GM21576 (cell line): ENCODE measurements at regions not wholly inside any gene's neighbourhood (a gene's known extent, or its start where the extent isn't known, plus 50 kb on each side); places are given as distances from the start of the nearest gene placed in this dataset.
"Not testable (repeated sequence)": the region's sequence is repeated elsewhere in the genome, so short reads cannot be mapped to it uniquely, and the experiment has no call there.

Source experiments
- ATAC-seq: cut with Tn5 transposase; IDR thresholded peaks from one replicate; pipeline ENCODE4 v1.9.1; 2021; ENCODE audit warnings: mild to moderate bottlenecking, moderate library complexity; ENCODE audit not compliant: unreplicated experiment

DNA sequence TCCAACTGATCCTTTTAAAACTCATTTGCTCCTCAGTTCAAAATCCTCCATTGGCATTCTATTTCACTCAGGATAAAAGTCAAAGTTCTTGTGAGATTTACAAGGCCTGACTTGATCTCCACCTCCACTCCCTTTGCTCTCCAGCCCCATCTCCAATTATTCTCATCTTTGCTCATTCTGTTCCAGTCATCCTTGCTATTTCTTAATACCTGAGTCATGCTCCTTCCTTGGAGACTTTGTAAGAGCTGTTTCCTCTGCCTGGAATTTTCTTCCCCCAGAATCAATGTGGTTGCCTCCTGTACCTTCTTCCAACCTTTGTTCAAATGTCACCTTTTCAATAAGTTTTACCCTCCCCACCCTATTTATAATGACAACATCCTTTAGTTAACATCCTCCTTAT, 373.5 kb downstream of the HTR1B start:
- no peak for ATAC-seq

DNA sequence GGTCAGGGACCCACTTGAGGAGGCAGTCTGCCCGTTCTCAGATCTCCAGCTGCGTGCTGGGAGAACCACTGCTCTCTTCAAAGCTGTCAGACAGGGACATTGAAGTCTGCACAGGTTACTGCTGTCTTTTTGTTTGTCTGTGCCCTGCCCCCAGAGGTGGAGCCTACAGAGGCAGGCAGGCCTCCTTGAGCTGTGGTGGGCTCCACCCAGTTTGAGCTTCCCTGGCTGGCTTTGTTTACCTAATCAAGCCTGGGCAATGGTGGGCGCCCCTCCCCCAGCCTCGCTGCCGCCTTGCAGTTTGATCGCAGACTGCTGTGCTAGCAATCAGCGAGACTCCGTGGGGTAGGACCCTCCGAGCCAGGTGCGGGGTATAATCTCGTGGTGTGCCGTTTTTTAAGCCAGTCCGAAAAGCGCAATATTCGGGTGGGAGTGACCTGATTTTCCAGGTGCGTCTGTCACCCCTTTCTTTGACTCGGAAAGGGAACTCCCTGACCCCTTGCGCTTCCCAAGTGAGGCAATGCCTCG, 375.4 kb downstream of the HTR1B start:
- ATAC-seq, result not testable (repeated sequence)

GRCh38 chr6:77074037-77074713, 389.1 kb downstream of the HTR1B start:
- no peak for ATAC-seq

DNA sequence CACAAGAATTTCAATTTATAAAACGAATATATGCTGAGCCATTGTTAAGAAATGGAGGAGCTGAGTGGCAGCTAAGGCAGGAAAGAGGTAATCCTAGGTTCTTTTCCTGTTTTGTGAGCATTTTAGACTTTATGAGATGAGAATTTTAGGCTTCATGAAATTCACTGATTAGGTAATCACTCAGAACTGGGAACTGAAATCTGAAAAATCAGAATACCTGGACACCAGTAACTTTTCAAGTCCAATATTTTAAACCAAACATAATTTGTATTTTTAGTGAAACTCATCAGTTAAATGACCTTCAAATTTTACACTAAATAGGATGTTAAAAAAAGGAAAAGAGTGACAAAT, 389.9 kb downstream of the HTR1B start:
- ATAC-seq, result no peak

DNA sequence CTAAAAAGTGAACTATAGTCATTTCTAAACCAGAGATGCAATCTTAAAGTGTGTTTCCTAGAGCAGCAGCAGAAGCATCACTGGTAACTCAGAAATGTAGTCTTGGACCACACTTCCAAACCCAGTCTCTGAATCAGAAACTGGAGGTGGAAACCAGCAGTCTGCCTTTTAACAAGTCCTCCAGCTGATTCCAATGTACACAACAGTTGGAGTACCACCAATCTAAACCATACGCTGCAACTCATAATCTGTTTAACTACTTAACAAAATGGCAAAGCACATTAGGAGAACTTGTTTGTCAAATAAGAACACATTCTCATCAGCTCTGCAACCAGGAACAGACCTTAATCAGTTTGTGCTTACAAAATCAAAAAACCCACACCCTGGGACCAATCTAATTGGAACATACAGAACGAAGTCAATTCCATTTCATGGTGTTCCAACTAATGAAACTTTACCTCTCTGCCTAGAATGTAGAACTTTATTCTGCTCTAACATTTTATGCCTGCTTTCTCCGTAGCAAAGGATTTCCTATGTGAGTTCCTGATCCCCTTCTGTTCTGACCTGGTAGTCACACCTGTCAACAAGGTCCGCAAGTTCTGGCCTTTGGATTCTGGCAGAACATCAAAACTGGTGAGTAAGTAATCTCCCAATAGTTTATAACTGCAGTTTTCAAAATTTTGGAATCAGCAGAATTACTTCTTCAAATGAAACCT, 390.4 kb downstream of the HTR1B start:
- ATAC-seq, result no peak

GRCh38 chr6:77063494-77063893, 399.8 kb downstream of the HTR1B start:
- ATAC-seq, result no peak

- no peak for ATAC-seq
These were observed 407.6 kb downstream of the HTR1B start for GRCh38 chr6:77055711-77056110.

DNA sequence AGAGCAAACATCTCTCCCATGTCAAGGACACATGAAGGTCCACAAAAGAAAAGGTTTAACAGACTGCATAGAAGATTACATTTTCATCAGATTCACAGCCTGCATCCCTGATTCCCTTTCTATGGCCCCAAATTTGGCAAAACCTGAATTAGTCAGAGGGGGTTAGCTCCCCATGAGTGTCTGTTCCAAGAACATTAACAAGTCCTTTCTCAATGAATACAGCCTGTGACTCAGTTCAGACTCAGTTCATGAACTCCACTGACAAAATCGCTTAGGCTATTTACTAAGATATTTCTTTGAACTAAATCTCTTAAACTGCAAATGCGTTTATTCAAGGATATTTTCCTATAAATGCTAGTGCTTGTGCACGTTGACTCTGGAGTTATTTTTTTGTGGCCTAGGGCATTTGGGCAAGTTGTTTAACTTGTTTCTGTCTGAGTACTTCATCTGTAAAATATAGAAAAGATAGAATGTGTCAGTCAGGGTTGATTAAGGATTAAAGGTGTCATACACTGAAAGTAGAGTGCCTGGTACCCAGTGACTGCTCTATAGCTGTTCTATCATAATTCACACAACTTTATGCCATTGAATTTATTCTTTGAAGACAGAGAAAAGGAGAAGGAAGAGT, 422.6 kb downstream of the HTR1B start:
- no peak for ATAC-seq

DNA sequence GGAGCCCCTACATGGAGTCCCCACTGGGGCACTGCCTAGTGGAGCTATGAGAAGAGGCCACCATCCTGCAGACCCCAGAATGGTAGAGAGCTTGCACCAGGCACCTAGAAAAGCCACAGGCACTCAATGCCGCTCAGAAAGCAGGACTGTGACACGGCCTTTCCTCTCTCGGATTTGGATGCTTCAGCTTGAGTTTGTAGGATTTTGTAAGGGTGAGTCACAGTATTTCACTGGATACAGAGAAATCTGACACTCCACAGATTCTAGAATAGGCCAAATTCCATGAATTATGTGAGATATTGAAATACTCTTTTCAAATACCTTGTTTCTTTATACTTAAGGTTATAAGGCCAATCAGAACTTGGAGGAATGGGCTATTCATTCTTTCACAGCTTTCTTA, 424.5 kb downstream of the HTR1B start:
- ATAC-seq, result no peak

DNA sequence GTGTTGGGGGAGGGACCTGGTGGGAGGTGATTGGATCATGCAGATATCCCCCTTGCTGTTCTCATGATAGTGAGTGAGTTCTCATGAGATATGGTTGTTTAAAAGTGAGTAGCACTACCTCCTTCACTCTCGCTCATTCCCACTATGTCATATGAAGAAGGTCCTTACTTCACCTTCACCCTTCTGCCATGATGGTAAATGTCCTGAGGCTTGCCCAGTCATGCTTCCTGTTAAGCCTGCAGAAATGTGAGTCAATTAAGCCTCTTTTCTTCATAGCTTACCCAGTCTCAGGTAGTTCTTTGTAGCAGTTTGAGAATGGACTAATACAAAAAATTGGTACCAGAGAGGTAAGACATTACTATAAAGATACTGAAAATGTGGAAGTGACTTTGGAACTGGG, 425.9 kb downstream of the HTR1B start:
- ATAC-seq, result no peak

DNA sequence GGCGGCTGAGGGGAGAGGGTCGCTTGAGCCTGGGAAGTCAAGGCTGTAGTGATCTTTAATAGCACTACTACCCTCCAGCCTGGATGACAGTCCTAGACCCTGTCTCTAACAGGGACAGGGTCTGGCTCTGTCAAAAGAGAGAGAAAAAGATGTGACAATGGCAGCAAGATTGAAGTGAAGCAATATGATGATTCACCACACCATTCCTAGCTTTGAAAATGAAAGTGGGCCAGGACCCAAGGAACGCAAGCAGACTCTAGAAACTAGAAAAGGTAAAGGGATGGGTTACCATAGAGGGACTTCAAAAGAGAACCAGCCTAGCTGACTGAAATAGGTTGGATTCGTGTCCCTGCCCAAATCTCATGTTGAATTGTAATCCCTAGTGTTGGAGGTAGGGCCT, 426.9 kb downstream of the HTR1B start:
- no peak for ATAC-seq

- no peak for ATAC-seq
These were observed 429.1 kb downstream of the HTR1B start for GRCh38 chr6:77034161-77034560.

- ATAC-seq, result no peak
These were observed 432.2 kb downstream of the HTR1B start for GRCh38 chr6:77030929-77031674.

GRCh38 chr6:77026341-77026740, 436.9 kb downstream of the HTR1B start:
- ATAC-seq, result no peak

DNA sequence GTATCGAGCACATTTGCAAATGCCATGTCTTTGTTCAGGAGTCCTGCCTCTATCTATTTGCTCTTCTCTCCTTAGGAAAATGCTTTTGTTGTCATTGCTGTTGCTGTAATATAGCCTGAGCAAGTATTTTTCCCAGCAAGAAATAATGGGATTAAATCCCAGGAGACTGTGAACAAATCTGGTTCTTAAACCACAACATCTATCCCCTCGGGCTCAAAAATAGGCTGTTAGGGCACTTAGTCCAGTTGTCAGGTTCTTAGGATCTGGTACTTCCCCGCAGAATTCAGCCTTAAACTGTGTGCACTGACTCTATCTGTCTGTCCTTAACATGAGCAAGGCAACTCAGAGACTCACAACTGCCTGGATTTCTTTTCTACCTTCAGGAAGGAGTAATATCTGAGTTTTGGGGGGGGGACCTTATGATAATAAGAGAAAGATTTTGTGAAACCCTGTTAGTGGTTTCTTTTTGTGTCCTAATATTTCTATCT, 437.5 kb downstream of the HTR1B start:
- no peak for ATAC-seq

DNA sequence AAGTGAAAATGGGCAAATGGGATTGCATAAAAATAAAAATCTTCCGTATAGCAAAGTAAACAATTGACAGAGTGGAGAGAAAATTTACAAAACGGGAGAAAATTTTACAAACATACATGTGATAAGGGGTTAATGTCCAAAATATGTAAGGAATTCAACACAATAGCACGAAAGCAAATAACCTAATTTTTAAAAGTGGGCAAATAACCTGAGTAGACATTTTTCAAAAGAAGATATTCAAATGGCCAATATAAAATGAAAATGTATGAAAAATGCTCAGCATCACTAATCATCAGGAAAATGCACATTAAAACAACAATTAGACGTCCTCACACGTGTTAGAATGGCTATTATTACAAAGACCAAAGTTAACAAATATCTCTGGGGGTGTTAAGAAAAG, 441.5 kb downstream of the HTR1B start:
- ATAC-seq, result no peak

GRCh38 chr6:77021232-77021631, 442.1 kb downstream of the HTR1B start:
- ATAC-seq, result no peak

DNA sequence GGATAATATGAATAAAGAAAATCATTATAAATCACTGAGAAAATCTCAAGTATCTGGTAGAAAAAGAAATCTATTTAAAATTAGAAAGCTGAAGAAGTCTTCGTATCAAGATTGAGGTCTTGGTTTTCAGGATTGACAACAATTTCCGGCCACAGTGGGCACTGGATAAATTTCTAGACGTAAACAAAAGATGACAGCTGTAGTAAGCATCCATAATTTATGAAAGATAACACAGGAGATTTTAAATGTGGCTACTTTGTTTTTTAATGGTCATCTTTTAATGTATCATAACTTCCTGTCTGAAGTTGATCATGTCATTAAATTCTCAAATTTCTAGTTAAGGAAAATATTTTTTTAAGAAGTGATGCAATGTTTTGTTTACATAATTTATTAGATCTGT, 444.2 kb downstream of the HTR1B start:
- no peak for ATAC-seq

- no peak for ATAC-seq
These were observed 445.8 kb downstream of the HTR1B start for GRCh38 chr6:77017537-77017936.

DNA sequence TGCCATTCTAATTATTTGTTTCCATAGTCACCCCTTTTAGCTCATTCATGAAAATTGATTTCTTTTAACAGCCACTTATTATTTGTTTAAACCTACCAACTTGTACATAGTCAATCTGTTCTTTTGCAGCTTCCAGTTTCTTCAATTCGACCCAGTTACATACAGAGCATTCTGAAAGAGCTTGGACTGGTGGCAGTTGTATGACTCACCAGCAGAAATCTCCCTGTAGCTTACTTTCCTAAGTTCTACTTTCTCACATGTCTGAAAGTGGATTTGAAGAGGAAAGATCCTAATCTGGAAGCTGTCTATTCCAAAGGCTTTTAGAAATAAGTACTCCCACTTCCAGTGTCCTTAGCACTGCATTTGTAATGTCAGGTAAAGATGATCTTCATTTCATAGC, 447.9 kb downstream of the HTR1B start:
- ATAC-seq, result no peak

DNA sequence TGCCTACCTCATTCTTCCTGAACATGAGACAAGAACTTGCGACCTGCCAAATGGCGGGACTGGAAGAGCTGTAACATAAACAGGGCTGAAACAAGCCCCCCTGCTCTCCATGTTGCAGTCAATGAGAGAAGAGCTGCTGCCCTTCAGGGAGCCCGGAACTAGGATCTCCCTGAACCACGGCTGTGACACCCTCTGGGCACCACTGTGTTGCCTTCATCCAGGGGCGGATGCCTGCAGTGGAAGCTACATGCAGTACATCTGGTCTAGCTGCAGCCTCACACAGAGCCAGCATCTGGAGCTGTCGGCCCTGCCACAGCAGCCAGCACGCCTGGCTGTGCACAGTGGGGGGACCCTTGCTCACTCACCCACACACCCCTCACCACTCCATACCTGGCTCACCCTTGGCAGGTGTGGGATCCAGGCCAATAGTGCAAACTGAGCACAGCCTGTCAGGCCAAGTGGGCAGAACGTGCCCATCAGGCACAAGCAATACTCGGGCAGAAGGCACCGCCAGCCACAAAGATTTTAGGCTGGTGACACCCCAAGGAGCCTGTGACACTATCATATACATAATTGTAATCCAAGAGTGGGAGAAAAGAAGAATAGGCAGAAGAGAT, 451.3 kb downstream of the HTR1B start:
- no peak for ATAC-seq
